GM18511 (cell line): ENCODE measurements at regions not wholly inside any gene's neighbourhood (a gene's known extent, or its start where the extent isn't known, plus 50 kb on each side); places are given as distances from the start of the nearest gene placed in this dataset.
A peak's percentile ranks its signal among the peaks of the same experiment; 100 is the strongest.
"Not testable (repeated sequence)": the region's sequence is repeated elsewhere in the genome, so short reads cannot be mapped to it uniquely, and the experiment has no call there.

Source experiments
- ATAC-seq: cut with Tn5 transposase; IDR thresholded peaks from one replicate; pipeline ENCODE4 v1.9.1; 2021; ENCODE audit warnings: mild to moderate bottlenecking, moderate library complexity; ENCODE audit not compliant: unreplicated experiment

GRCh38 chr1:146376708-146377496, 148.1 kb upstream of the NOTCH2NLA start:
- peak; percentile 95 for ATAC-seq

- peak; percentile 61 for ATAC-seq
Observed at GRCh38 chr1:146376309-146376707, 147.5 kb upstream of the NOTCH2NLA start.

- not testable (repeated sequence) for ATAC-seq
Observed at GRCh38 chr1:146375108-146375507, 146.3 kb upstream of the NOTCH2NLA start.

- ATAC-seq, result not testable (repeated sequence)
Observed at GRCh38 chr1:146369940-146370339, 141.1 kb upstream of the NOTCH2NLA start.

- not testable (repeated sequence) for ATAC-seq
Observed at GRCh38 chr1:146355373-146355772, 126.6 kb upstream of the NOTCH2NLA start.

GRCh38 chr1:146326863-146327262, 98.0 kb upstream of the NOTCH2NLA start:
- not testable (repeated sequence) for ATAC-seq

GRCh38 chr1:146324463-146324862, 95.6 kb upstream of the NOTCH2NLA start:
- not testable (repeated sequence) for ATAC-seq

- ATAC-seq, result not testable (repeated sequence)
Observed at GRCh38 chr1:146323302-146323701, 94.5 kb upstream of the NOTCH2NLA start.

GRCh38 chr1:146322893-146323292, 94.1 kb upstream of the NOTCH2NLA start:
- ATAC-seq, result not testable (repeated sequence)

- ATAC-seq, result not testable (repeated sequence)
Observed at GRCh38 chr1:146318715-146319114, 89.9 kb upstream of the NOTCH2NLA start.

GRCh38 chr1:146317785-146318184, 89.0 kb upstream of the NOTCH2NLA start:
- not testable (repeated sequence) for ATAC-seq

GRCh38 chr1:146314449-146315246, 85.8 kb upstream of the NOTCH2NLA start:
- ATAC-seq, result not testable (repeated sequence)

GRCh38 chr1:146310579-146310978, 81.8 kb upstream of the NOTCH2NLA start:
- ATAC-seq, result not testable (repeated sequence)

- not testable (repeated sequence) for ATAC-seq
Observed at GRCh38 chr1:146309427-146309826, 80.6 kb upstream of the NOTCH2NLA start.

GRCh38 chr1:146308892-146309291, 80.1 kb upstream of the NOTCH2NLA start:
- not testable (repeated sequence) for ATAC-seq

- not testable (repeated sequence) for ATAC-seq
Observed at GRCh38 chr1:146308152-146308551, 79.3 kb upstream of the NOTCH2NLA start.

GRCh38 chr1:146307632-146308031, 78.8 kb upstream of the NOTCH2NLA start:
- ATAC-seq, result peak; percentile 98

- ATAC-seq, result not testable (repeated sequence)
Observed at GRCh38 chr1:146306651-146307050, 77.8 kb upstream of the NOTCH2NLA start.

GRCh38 chr1:146305442-146305841, 76.6 kb upstream of the NOTCH2NLA start:
- ATAC-seq, result not testable (repeated sequence)

- ATAC-seq, result peak; percentile 88
Observed at GRCh38 chr1:146298575-146298897, 69.7 kb upstream of the NOTCH2NLA start.

GRCh38 chr1:146297781-146298574, 69.2 kb upstream of the NOTCH2NLA start:
- ATAC-seq, result peak; percentile 54
